CD4-positive, alpha-beta T cell (primary cell): ENCODE measurements at regions not wholly inside any gene's neighbourhood (a gene's known extent, or its start where the extent isn't known, plus 50 kb on each side); places are given as distances from the start of the nearest gene placed in this dataset.

Source experiments
- ATAC-seq: fragments of 200-7000 bp; cut with Tn5 transposase; one replicate; pipeline ENCODE4 v1.10.0; 2022; ENCODE audit warnings: mild to moderate bottlenecking; ENCODE audit not compliant: poor library complexity
- CTCF ChIA-PET: fragments of 350-600 bp; sonication (Branson Sonifier 250); formaldehyde crosslinking; loops from one replicate; lab custom pipeline; 2021; ENCODE audit warnings: antibody characterized with exemption, inconsistent platforms; lab: Charles Lee
- POLR2A ChIA-PET: fragments of 350-600 bp; sonication (Branson Sonifier 250); formaldehyde crosslinking; loops from one replicate; lab custom pipeline; 2021; ENCODE audit warnings: antibody characterized with exemption, inconsistent platforms; lab: Charles Lee
- DNase-seq, 14 experiments: peaks; one replicate each; pipeline ENCODE4 v3.0.0-alpha.2; 2013 to 2020; ENCODE audit warnings: mixed read lengths in 2 of 14
- H3K27ac ChIP-seq, 2 donors: one replicate each; pipeline versions ENCODE4 v1.5.1 to v1.7.0; 2013; ENCODE audit warnings: low read length in 2 of 2, low read depth in 1 of 2, mild to moderate bottlenecking in 1 of 2
- H3K27me3 ChIP-seq, 2 experiments: 1 replicate in 1 of 2; 2 replicates in 1 of 2; pipeline versions ENCODE4 v1.6.1 to v1.7.0; 2013; ENCODE audit warnings: low read length in 2 of 2, control low read depth in 1 of 2, mild to moderate bottlenecking in 1 of 2, moderate library complexity in 1 of 2; ENCODE audit not compliant: insufficient read depth in 2 of 2, control insufficient read depth in 1 of 2
- H3K36me3 ChIP-seq: one replicate; pipeline ENCODE4 v1.6.1; 2013; ENCODE audit warnings: low read length, control low read depth; ENCODE audit not compliant: insufficient read depth
- H3K4me1 ChIP-seq: one replicate; pipeline ENCODE4 v1.6.1; 2013; ENCODE audit warnings: low read length, control low read depth; ENCODE audit not compliant: insufficient read depth
- H3K4me3 ChIP-seq: one replicate; pipeline ENCODE4 v1.5.1; 2013; ENCODE audit warnings: mild to moderate bottlenecking, low read length, moderate library complexity
- H3K9me3 ChIP-seq, 2 experiments: 1 replicate in 1 of 2; 2 replicates in 1 of 2; pipeline versions ENCODE4 v1.6.1 to v1.7.0; 2013; ENCODE audit warnings: low read length in 2 of 2, mild to moderate bottlenecking in 2 of 2, control low read depth in 1 of 2, moderate library complexity in 1 of 2; ENCODE audit not compliant: control insufficient read depth in 1 of 2, insufficient read depth in 1 of 2
- H3K27ac Mint-ChIP-seq: one replicate; pipeline ENCODE4 v1.8.0; 2020; ENCODE audit warnings: mixed read lengths
- H3K27me3 Mint-ChIP-seq: one replicate; pipeline ENCODE4 v1.8.0; 2021; ENCODE audit warnings: mixed read lengths
- H3K36me3 Mint-ChIP-seq: one replicate; pipeline ENCODE4 v1.8.0; 2021; ENCODE audit warnings: low read depth, mixed read lengths
- H3K4me1 Mint-ChIP-seq: one replicate; pipeline ENCODE4 v1.8.0; 2021; ENCODE audit warnings: low read depth, mixed read lengths
- H3K4me3 Mint-ChIP-seq: one replicate; pipeline ENCODE4 v1.8.0; 2020; ENCODE audit warnings: mild to moderate bottlenecking, mixed read lengths
- H3K9me3 Mint-ChIP-seq: one replicate; pipeline ENCODE4 v1.8.0; 2020; ENCODE audit warnings: mixed read lengths
- CTCF ChIP-seq: fragments of 200-600 bp; IDR thresholded peaks from one replicate; pipeline ENCODE4 v1.8.0; 2022; ENCODE audit warnings: antibody characterized with exemption, mild to moderate bottlenecking
- intact Hi-C, 2 experiments: fragments of 100-400 bp; cut with DNase I in 1 of 2; cut with micrococcal nuclease in 1 of 2; formaldehyde crosslinking; loops; one replicate each; pipeline versions ENCODE4 v1.15.1 to v1.9.0; 2023 to 2025; cut with DNase I, micrococcal nuclease

DNA sequence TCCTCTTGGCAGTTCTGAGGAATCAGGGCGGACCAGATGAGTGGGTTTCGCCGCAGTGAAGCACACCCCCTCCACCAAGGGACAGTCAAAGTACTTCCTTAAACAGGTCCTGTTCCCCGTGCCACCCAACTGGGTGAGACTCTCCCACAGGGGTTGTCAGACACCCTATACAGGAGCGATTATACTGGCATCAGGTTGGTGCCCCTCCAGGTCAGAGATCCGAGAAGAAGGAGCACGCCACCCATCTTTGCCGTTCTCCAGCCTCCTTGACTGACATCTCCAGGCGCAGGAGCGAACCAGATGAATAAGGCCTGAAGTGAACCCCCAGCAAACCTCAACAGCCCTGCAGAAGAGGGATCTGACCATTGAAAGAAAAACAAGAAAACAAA is 108.1 kb upstream of the ZBTB20 start:
- TF ChIP-seq CTCF, result no peak
- no peak overlapping the region for H3K27ac Mint-ChIP-seq
- Histone ChIP-seq H3K27ac (no peak overlapping the region), H3K36me3 (no peaks in the 10 kb centered on the region), H3K4me3 (no peak overlapping the region), H3K27me3 (no peaks in the 10 kb centered on the region), H3K4me1 (no peaks in the 10 kb centered on the region), H3K9me3 (peaks cover 0 to 12% of the 10 kb centered on the region in 2 experiments)
- ChIA-PET CTCF (no interaction called here), POLR2A (no interaction called here)
- H3K36me3 Mint-ChIP-seq, result peaks cover 6% of the 10 kb centered on the region
- no peak overlapping the region for H3K4me3 Mint-ChIP-seq
- no peaks in the 10 kb centered on the region for H3K4me1 Mint-ChIP-seq
- H3K27me3 Mint-ChIP-seq, result no peaks in the 10 kb centered on the region
- intact Hi-C loops, result no loop called here
- H3K9me3 Mint-ChIP-seq, result peaks cover 20% of the 10 kb centered on the region
- peak in 1 of 14 experiments; percentile 6 for DNase-seq
- no peak for ATAC-seq

- no peak overlapping the region for H3K27ac ChIP-seq
- intact Hi-C loops, result no loop called here
- no peaks in the 10 kb centered on the region for H3K4me1 ChIP-seq
- CTCF ChIA-PET, result no interaction called here
- POLR2A ChIA-PET, result no interaction called here
- no peak for ATAC-seq
- H3K9me3 ChIP-seq, result no peaks in the 10 kb centered on the region
- H3K27me3 ChIP-seq, result no peaks in the 10 kb centered on the region
- Mint-ChIP-seq H3K4me3 (no peak overlapping the region), H3K27ac (no peak overlapping the region), H3K9me3 (no peaks in the 10 kb centered on the region), H3K4me1 (no peaks in the 10 kb centered on the region), H3K36me3 (no peaks in the 10 kb centered on the region), H3K27me3 (no peaks in the 10 kb centered on the region)
- H3K4me3 ChIP-seq, result no peak overlapping the region
- no peak for DNase-seq
- no peak for TF ChIP-seq CTCF
- H3K36me3 ChIP-seq, result no peaks in the 10 kb centered on the region
Measured at GRCh38 chr3:115270849-115271248, 123.8 kb upstream of the ZBTB20 start.

- H3K36me3 ChIP-seq, result no peaks in the 10 kb centered on the region
- H3K27me3 Mint-ChIP-seq, result no peaks in the 10 kb centered on the region
- POLR2A ChIA-PET, result no interaction called here
- intact Hi-C loops, result no loop called here
- no peak for DNase-seq
- H3K4me1 Mint-ChIP-seq, result no peaks in the 10 kb centered on the region
- H3K4me3 Mint-ChIP-seq, result no peak overlapping the region
- H3K9me3 ChIP-seq, result no peaks in the 10 kb centered on the region
- H3K27ac Mint-ChIP-seq, result no peak overlapping the region
- TF ChIP-seq CTCF, result no peak
- H3K27me3 ChIP-seq, result no peaks in the 10 kb centered on the region
- no peak overlapping the region for H3K27ac ChIP-seq
- ATAC-seq, result no peak
- CTCF ChIA-PET, result no interaction called here
- no peaks in the 10 kb centered on the region for H3K4me1 ChIP-seq
- no peaks in the 10 kb centered on the region for H3K36me3 Mint-ChIP-seq
- no peak overlapping the region for H3K4me3 ChIP-seq
- no peaks in the 10 kb centered on the region for H3K9me3 Mint-ChIP-seq
Measured at GRCh38 chr3:115272036-115272824, 125.1 kb upstream of the ZBTB20 start.
